C4-2B (cell line): ENCODE measurements at regions not wholly inside any gene's neighbourhood (a gene's known extent, or its start where the extent isn't known, plus 50 kb on each side); places are given as distances from the start of the nearest gene placed in this dataset.

Source experiments
- H3K27ac ChIP-seq: fragments of 450-650 bp; 2 replicates; pipeline ENCODE4 v1.5.1; 2017
- ZFX ChIP-seq: fragments of 450-650 bp; IDR thresholded peaks from 2 replicates; pipeline ENCODE4 v1.6.1; 2017
- TF ChIP-seq, protein P1 (sequence below): fragments of 450-650 bp; conservative IDR thresholded peaks from 2 replicates; pipeline ENCODE4 v1.5.1; 2017; ENCODE audit warnings: mild to moderate bottlenecking

DNA sequence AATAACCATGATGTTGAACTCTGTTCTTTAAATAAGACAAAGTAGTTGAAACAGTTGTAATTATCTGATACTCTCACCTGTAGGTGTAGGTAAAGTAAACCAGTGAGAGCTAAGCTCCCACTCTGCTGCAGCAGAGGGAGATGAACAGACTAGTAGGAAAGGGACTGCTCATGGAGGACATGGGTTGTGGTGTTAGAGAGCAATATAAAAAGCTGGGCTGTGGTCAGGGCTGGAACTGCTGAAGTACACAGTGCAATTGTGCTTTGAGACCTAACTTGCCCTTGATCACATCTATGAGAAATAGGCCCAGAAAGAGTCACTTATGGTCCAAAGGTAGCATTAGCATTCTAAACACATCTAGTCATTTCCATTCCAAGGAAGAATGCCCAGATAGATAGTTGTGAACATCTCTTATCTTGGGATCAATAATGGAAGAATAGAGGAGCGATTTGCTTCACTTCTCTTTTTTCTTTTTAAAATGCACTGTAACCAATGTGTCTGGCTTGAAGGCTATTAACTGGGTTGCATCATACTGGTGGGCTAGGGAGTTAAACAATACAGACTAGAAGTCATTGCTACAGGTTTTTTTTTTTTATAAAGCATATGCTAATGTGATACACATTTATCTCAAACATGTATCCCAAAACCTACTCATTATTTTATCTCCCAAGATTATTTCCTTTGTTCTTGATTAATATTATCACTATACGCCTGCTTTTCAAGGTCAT is 251.3 kb upstream of the CENPE start:
- H3K27ac ChIP-seq: no peak overlapping the region

DNA sequence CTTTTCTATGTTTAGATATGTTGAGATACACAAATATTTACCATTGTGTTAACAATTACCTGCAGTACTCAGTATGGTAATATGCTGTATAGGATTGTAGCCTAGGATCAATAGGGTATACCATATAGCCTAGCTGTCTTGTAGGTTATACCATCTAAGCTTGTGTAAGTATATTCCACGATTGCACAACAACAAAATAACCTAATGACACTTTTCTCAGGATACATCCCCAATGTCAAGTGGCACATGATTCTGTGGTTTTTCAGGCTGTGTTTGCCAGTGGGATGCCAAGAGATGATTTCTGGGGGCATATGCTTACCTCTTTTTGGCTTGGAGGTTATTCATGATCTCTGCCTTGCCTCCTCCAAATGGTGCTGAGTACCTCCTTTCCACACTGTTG is 247.2 kb upstream of the CENPE start:
- no peak for TF ChIP-seq ZFX
- TF ChIP-seq, protein P1, sequence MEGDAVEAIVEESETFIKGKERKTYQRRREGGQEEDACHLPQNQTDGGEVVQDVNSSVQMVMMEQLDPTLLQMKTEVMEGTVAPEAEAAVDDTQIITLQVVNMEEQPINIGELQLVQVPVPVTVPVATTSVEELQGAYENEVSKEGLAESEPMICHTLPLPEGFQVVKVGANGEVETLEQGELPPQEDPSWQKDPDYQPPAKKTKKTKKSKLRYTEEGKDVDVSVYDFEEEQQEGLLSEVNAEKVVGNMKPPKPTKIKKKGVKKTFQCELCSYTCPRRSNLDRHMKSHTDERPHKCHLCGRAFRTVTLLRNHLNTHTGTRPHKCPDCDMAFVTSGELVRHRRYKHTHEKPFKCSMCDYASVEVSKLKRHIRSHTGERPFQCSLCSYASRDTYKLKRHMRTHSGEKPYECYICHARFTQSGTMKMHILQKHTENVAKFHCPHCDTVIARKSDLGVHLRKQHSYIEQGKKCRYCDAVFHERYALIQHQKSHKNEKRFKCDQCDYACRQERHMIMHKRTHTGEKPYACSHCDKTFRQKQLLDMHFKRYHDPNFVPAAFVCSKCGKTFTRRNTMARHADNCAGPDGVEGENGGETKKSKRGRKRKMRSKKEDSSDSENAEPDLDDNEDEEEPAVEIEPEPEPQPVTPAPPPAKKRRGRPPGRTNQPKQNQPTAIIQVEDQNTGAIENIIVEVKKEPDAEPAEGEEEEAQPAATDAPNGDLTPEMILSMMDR: no peak
- H3K27ac ChIP-seq: no peak overlapping the region

More for the DNA sequence above, 251.3 kb upstream of the CENPE start:
- TF ChIP-seq, protein P1: no peak
- TF ChIP-seq ZFX: no peak

DNA sequence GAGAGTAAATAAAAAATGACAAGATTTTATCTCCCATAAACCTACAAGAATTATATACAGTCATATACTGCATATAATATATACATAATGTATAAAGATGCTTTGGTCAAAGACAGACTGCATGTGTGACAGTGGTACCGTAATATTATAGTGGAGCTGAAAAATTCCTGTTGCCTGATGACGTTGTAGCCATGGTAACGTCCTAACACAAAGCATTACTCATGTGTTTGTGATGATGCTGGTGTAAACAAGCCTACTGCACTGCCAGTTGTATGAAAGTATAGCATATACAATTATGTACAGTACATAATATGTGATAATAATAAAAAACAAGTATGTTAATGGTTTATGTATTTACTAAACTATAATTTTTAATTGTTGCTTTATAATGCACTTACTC is 245.2 kb upstream of the CENPE start:
- no peak overlapping the region for H3K27ac ChIP-seq
- TF ChIP-seq, protein P1: no peak
- TF ChIP-seq ZFX: no peak

DNA sequence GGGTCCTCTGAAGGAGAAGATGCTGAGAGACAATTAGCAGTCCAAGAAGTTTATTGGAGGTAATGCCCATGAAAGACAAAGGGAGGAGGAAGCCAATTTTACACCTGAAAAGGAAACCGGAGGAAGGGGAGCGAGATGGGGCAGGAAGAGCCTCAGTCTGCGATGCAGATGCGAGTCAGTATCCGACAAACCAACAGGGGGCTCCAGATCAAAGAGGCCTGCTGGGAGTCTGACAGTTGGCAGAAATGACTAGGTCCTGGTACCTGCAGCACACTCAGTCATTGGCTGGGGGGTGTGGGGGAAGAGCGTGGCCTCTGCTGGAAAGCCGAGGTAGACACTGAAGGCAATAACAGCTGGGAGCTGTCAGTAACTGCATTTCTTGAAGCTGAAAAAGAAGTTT is 231.1 kb upstream of the CENPE start:
- TF ChIP-seq ZFX: no peak
- TF ChIP-seq, protein P1: peak; percentile 12; the same call in 1 of the 2 replicates
- no peak overlapping the region for H3K27ac ChIP-seq

DNA sequence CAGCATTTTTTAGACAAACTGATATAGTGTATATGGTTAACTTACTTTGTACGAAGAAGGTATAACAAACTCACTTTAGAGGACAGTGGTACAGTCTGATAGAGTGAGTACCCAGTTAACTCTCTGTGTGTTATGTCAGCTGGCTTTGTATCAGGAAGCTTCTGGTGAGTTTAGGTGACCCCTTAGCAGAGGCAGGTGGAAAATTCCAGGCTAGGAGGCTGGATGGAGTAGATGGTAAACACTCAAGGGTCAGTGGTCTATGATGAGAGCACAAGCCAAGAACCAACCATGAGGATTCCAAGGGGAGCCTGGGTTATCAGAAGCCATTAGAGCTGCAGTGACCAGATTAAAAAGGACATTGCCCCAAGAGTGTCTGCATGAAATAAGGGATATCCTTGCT is 227.3 kb upstream of the CENPE start:
- TF ChIP-seq ZFX: no peak
- TF ChIP-seq, protein P1: no peak
- peak overlapping the region; percentile 31; the same call in 1 of the 2 replicates for H3K27ac ChIP-seq

DNA sequence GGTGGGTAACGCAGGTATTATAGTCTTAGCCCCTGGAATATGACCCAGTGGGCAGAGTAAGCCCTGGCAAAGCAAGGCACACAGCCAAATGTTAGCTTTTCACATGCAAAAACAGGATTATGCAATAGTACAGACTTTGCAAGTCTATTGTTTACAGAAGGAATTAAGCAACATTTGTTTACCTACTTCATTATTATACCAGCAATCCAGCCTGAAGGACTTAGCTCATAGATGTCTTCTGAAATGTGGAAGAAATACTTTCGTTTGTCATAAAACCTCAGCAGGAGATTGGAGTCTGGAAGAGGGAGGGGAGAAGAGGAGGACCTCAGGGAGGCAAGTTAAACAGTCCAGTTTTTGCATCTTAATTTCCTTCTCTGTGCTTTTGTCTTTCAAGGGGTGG is 226.7 kb upstream of the CENPE start:
- H3K27ac ChIP-seq: no peak overlapping the region; the same call in 1 of the 2 replicates
- no peak for TF ChIP-seq ZFX
- TF ChIP-seq, protein P1: no peak

DNA sequence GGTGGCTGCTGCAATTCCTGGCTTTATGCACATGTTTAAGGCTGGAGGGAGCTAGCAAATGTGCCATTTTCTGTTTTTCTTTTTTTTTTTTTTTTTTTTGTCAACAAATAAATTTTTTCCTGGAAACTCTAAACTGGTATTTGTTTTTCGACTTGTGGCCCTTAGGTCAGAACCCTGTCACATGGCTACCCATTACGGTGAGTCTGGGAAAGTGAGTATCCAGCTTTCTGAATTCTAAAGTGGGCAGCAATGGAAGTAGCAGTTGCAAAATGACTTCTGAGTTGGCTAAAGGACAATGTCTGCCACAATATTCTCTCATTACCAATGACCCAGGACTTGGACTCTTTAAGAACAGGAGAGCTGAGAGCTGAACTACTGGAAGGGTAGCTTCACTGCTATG is 225.1 kb upstream of the CENPE start:
- no peak overlapping the region for H3K27ac ChIP-seq
- TF ChIP-seq, protein P1: no peak
- TF ChIP-seq ZFX: no peak
